ENCODE measurements at regions not wholly inside any gene's neighbourhood (a gene's known extent, or its start where the extent isn't known, plus 50 kb on each side); places are given as distances from the start of the nearest gene placed in this dataset.

- no peak for DNase-seq
- ATAC-seq: no peak
- intact Hi-C loops (cut with micrococcal nuclease): no loop called here
These were observed 224.0 kb downstream of the C1orf94 start for GRCh38 chr1:34400675-34401074.

DNA sequence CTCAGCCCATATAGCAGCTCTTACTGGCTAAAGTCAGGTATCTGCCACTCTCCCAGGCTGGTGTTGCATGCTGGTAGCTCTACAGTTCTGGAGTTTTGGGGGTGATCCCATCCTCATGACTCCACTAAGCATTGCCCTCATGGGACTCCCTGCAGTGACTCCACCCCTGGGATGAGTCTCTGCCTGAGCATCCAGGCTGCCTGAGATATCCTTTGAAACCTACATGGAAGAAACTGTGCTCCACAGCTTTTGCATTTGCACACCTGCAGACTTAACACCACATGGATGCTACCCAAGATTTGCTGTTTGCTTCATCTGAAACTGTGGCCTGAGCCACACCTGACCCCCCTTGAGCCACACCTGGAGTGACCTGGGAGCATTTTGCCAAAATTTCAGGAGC lies 226.4 kb downstream of the C1orf94 start:
- intact Hi-C loops (cut with micrococcal nuclease): no loop called here
- no peak for ATAC-seq
- DNase-seq: no peak

DNA sequence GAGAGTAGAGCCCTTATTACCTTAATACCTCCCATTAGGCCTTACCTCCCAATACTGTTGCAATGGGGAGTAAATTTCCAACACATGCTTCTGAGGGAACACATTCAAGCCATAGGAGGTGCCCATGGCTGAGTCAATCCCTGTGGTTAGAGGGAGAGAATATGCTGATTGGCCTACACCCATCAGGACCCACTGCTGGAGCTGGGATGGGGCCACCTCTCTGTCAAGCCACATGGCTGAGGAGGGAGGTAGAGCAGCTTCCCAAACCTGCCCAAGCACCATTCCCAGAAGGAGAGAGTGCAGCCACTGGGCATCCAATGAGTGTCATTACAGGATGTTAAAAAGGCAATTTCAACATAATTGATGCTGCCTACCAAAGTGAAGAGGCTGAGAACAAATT lies 228.1 kb downstream of the C1orf94 start:
- intact Hi-C loops (cut with micrococcal nuclease): no loop called here
- DNase-seq (no peak), ATAC-seq (no peak)

- ATAC-seq (no peak), DNase-seq (no peak)
- intact Hi-C loops (cut with micrococcal nuclease): no loop called here
These were observed 228.7 kb downstream of the C1orf94 start for GRCh38 chr1:34405266-34405959.

DNA sequence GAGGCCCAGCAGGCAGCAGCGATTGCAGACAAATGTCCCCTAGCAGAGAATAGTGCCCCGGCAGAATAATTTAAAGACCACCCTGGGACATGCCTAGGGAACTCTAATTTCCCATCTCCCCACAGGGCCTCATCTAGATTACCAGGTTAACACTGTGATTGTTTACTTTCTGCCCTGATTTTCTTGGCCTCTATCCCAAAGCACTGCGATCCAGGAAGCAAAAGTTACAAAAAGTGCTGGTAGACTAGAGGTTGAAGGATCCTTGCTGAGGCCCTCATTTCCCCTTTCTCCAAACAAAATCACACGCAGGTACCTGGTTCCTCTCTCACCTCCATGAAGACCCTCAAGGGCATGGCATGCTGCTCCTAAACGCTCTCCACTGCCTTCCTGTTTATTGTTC lies 229.7 kb downstream of the C1orf94 start:
- DNase-seq (no peak), ATAC-seq (no peak)
- intact Hi-C loops (cut with micrococcal nuclease): no loop called here

- DNase-seq (no peak), ATAC-seq (no peak)
- intact Hi-C loops (cut with micrococcal nuclease): no loop called here
These were observed 230.3 kb downstream of the C1orf94 start for GRCh38 chr1:34406833-34407539.

DNA sequence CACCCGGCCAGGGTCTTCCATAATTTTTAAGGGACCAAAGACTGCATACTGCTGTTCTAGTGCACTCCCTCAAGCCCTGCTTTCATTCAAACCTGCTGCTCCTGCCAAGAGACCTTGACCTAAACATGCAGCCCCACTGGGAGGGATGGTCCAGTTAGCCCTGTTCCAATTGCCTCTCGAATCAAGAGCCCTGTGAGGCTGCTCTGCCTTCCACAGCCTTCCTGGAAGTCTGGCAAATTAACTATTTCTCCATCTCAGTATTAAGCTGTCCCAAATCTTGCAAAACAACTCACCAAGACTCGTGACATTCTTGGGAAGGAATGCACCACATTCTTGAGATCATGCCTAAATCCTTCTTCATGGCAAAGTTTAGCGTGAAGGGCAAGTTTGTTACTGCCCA lies 231.3 kb downstream of the C1orf94 start:
- intact Hi-C loops (cut with micrococcal nuclease): no loop called here
- ATAC-seq: no peak

DNA sequence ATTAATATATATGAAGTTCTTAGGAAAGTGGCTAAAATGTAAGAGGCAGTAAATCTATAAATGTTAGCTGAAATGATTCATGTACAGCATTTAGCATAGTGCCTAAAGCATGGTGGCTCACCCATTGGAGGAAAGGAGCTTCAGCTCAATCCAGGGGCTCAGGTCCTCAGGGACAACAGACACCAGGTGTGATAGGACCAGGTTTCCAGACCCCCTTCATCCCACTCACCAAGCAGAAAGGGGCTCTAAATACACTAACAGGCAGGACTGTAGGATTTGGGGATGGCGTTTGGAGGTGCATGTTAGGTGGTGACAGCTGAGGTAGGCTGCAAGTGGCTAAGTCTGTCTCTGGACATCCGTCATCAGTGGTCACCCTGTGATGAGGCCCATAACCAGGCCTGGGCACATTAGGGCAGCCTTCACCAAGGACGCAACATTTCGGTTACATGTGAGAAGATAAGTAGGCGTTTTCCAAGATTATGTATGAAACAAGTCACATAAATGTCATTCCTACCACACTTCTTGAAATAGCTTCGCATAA lies 233.1 kb downstream of the C1orf94 start:
- ATAC-seq (no peak), DNase-seq (no peak)
- intact Hi-C loops (cut with micrococcal nuclease): no loop called here

More for the DNA sequence above, 231.3 kb downstream of the C1orf94 start:
- no peak for DNase-seq

DNA sequence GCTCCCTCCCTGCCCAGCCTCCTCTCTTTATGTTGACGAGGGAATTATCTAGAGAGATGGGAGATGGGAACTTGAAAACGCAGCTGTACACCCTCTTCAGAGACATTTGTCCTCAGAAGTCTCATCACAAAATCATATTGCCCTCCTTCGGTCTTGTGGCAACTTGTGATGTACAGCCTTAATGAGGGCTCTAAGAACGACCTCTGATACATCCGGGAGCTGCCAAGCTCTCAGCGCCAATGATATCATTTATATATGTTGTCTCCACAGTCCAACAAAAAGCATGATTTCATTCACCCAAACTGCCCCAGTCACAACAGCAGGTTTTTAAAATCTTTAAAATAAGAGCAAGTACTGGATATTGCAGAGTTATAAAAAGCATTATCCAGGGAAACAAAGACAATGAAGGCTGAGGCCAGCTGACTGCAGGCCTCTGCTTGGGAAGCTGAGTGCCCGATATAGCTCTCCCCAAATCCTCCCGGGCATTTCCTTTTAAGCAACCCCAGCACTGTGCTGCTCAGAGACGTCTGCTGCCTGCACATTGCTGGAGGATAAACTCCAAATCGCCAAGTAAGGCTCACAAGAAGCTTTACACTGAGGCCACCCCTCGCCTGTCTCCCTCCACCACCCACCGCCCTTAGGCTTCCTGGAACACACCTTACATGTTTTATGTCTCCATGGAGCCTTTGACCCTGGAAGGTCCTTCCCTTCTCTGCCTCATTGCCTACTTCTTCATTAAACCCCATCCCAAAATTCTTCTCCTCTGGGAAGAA lies 236.1 kb downstream of the C1orf94 start:
- ATAC-seq: no peak
- DNase-seq: no peak
- intact Hi-C loops (cut with micrococcal nuclease): no loop called here

DNA sequence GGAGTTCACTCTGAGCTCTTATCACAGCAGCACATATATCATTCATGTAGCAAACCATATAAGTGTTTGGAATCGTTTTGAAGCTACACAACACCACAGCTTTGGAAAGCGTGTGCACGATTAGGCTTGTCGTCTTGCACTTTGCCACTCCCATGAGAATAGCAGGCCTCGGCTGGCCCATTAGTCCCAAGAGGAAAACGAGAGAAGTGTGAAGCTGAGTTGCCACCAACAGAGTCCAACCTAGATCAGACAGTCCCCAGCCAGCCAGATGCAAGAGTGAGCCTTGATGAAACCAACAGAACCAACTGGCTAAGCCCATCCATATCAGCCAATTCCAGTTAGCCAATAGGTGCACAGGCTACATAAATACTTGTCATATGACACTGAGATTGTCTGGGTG lies 238.4 kb downstream of the C1orf94 start:
- intact Hi-C loops (cut with micrococcal nuclease): no loop called here
- DNase-seq (no peak), ATAC-seq (no peak)

DNA sequence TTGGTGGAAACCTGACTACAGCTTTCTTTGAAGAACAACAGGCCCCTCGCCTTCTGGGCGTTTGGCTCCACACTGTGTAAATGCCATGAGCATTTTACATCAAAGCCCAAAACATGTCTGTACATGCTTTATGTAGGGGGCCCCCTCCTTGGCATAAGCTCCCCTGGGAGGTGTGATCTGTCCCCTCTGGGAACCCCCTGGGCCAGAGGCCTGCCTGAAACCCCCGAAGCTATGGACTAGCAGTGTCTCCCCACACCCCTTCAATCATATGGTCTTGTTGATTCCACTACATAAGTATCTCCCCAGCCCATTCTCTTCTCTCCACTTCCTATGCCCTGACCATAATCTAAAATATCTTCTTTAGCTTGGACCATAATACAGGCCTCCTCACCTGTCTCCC lies 241.5 kb downstream of the C1orf94 start:
- intact Hi-C loops (cut with micrococcal nuclease): no loop called here
- DNase-seq: no peak
- no peak for ATAC-seq

GRCh38 chr1:34419663-34420136 lies 243.0 kb downstream of the C1orf94 start:
- DNase-seq (no peak), ATAC-seq (no peak)
- intact Hi-C loops (cut with micrococcal nuclease): no loop called here

DNA sequence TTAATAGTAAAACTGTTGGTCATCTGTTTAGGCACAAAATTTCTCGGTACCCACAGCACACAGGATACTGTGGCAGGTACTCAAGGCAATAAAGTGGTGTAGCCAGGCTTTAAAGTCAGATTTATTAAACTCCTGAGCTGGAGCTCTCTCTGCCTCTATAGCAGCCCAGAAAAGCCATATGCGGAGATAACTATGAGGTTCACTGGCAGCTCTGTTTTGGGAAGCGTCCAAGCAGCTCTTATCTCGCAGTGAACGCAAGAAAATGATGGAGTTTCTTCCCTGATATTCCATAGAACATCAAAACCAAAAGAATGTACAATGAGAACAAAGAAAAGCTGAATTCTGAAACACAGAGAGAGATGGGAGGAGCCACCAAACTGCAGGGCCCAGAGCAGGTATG lies 248.3 kb downstream of the C1orf94 start:
- no peak for DNase-seq
- no peak for ATAC-seq
- intact Hi-C loops (cut with micrococcal nuclease): no loop called here

DNA sequence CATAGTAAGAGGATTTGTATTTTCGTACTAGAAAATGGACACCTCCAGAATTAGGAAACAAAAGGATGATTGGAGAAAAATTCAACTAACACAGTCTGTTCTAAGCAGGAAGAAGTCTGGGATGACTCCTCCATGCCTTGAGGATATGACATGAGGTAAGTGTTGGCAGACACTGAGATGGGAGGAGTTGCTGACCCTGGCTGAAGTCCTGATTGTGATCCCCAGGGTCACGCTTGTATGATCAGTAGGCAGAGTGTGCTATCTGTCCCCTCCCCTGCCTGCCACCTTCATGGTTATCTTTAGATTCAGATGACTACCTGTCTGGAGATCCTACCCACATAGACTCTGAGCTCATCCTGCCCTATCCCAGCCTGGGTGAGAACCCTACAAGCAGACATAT lies 249.1 kb downstream of the C1orf94 start:
- intact Hi-C loops (cut with micrococcal nuclease): no loop called here
- no peak for ATAC-seq
- DNase-seq: no peak

DNA sequence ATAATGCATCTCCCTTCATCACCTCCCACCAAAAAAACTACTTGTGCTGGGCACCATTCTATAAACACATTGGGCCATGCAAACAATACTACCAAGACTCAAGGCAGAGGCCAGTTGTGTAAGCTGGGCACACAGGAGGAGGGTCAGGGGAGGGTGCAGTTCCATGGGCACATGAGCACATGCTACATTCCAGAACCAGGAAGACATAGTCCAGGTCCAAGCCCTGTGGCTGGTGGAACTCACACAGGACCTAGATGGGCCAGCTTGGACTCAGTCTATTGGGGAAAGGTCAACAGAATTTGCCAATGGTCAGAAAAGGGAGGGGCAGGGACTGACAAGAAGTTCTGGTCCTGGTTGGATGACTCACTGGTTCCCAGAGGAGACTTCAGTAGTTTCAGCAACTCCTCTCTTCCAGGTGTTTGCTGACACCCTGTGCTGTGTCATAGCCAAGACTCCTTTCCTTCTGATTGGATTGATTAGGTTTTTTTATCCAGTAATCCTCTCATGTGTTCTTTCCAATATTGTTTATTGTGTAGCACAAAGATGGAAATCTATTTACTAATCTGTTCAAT lies 249.7 kb downstream of the C1orf94 start:
- intact Hi-C loops (cut with micrococcal nuclease): no loop called here
- ATAC-seq: no peak
- no peak for DNase-seq

DNA sequence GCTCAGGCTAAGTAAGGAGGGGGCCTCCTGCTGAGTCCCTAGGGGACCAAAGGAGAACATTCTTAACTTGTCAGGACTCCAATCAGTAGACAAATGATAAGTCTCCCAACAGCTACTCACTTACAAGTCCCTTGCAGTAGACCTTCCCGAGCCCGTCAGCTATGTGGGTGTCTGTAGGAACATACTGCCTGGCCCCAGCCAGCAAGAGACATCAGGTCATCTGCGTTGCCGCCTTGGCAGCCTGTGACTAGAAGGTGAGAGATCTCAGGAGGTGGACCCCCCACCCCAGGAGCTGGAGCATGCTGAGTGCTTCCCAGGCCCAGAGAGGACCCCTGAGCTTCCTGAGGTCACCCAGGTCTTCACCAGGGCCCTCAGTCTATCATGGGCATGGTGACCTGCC lies 250.5 kb downstream of the C1orf94 start:
- ATAC-seq (no peak), DNase-seq (no peak)
- intact Hi-C loops (cut with micrococcal nuclease): no loop called here

DNA sequence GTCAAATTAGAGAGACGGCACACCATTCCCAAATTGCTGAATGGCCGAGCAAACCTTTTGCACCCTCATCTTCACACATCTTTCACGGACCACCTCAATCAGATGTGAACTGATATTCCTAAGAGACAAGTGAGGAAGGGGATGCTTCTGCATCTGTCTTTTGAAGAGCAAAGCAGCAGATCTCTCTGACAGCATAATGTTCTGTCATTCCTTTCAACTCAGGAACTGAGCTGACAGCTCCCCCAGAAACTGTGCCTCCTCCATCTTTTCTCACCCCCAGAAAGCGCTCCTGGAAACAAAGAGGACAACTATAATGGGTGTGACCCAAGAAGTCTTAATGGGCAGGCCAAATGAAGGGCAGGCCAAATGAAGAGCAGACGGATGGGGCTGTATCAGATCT lies 256.4 kb downstream of the C1orf94 start:
- ATAC-seq (no peak), DNase-seq (no peak)
- intact Hi-C loops (cut with micrococcal nuclease): no loop called here

DNA sequence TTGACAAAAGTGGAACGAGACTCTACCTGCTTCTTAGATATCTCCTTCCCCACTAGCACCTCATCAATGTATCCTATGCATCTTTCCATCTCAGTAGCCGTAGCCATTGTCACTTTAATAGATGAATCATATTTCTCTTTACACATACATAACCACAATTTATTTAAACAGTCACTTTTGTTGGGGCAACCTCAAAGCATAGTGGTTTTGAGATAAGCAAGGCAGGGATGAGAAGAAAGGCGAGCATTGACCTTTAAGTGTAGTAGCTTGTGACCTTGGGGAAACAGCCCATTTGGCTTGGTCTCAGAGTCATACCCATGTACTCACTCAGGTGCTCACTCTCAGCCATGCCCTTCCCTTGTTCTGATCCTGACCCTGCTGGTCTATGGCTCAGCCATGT lies 260.1 kb downstream of the C1orf94 start:
- ATAC-seq: no peak
- DNase-seq: no peak
- intact Hi-C loops (cut with micrococcal nuclease): no loop called here

GRCh38 chr1:34441259-34442069 lies 264.8 kb downstream of the C1orf94 start:
- intact Hi-C loops (cut with micrococcal nuclease): no loop called here
- no peak for DNase-seq
- no peak for ATAC-seq
